Endometrium (tissue), 2 donors: ENCODE measurements at regions not wholly inside any gene's neighbourhood (a gene's known extent, or its start where the extent isn't known, plus 50 kb on each side); places are given as distances from the start of the nearest gene placed in this dataset.

ENCODE experiments used
- FAIRE-seq: peaks from 2 replicates; lab custom pipeline; 2012; peaks lifted over from hg19 to GRCh38; lab: Jason Lieb, UNC
- donor health status: control.
- donor health status: control.

DNA sequence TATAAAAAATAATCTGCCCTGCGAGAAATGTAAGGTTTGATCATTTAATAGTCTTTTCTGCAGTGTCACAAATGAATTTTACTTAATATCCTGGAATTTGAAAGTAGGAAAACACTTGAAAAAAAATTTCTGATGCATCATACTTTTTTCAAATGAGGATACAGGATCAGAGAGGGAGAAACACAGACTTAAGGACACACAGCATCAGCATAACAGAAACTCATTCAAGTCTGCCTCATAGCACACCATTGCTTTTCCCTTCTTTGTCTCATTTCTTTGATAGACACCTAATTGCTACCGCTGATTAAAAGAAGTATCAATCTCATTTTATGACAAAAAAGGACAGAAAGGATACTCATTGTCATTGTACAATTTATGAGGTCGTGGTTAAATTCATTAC is 319.0 kb downstream of the TMEM114 start:
- no peak for FAIRE-seq

GRCh38 chr16:8262299-8262698 is 328.0 kb downstream of the TMEM114 start:
- no peak for FAIRE-seq

DNA sequence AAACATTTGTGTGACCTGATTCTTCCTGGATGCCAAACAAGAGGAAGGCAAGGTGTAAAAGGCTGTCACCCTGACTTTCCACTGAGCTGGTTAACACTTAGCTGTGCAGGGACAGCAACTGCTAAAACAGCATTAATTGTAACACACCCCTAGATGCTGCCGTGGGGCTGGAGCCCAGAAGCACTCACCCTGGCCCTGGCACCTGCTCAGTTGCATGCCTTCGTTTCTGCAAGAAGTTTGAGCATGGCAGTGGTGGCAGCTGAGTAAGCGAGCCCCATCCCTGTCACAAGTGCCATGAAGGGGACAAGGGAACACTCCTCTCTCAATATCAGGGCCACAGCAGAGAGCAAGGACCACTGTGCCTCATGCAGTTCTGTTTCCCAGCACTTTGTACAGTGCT is 330.2 kb downstream of the TMEM114 start:
- no peak for FAIRE-seq

GRCh38 chr16:8258523-8258922 is 331.8 kb downstream of the TMEM114 start:
- no peak for FAIRE-seq

DNA sequence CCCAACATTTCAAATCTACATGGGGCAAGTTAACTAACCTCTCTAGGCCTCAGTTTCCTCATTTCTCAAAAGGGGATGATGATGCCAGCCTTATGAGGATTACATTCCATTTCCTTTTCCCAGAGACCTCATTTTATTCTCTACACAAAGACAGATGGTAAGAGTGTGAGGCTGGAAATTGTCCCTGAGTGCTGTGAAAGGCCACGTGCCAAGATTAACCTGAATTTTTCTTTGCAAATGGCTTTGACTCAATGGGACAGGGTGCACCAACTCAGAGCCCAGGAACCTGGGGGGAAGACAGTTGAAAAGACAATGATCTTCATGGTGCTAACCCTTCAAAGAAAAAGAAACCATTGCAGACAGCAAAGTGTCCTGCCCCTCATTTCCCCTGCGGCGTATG is 332.8 kb downstream of the TMEM114 start:
- no peak for FAIRE-seq

GRCh38 chr16:8254405-8254804 is 335.9 kb downstream of the TMEM114 start:
- FAIRE-seq, result no peak

GRCh38 chr16:8253718-8254117 is 336.6 kb downstream of the TMEM114 start:
- no peak for FAIRE-seq

DNA sequence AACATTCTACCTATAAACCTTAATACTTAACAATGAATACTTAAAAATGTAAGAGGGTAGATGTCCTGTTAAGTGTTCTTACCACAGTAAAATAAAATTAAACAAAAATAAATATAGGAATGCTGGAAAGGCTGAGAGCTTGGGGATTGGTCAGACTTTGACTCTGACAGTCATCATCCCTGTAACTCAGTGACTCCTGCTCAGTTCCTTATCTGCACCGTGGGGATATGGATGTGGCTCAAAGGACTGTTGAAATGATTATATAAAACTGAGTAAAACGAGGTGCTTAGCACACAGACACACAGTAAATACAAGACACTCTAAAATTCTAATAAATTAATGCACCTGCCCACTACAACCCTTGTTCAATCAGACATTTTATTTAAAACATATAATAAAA is 338.6 kb downstream of the TMEM114 start:
- FAIRE-seq, result no peak

DNA sequence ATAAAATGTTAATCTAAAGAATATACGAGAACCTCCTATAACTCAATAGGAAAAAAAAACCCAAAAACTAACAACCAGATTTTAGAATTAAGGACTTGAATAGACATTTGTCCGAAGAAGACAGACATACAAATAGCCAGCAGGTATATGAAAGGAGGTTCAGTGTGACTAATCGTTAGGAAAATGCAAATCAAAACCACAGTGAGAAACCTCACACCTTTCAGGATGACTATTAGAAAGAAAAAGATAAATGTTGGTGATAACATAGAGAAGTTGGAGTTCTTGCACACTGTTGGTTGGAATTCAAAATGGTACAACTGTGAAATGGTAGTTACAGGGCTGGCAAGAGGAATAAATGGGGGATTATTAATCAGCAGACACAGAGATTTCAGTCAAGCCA is 339.0 kb downstream of the TMEM114 start:
- no peak for FAIRE-seq

- FAIRE-seq, result no peak
Measured at GRCh38 chr16:8247993-8248392, 342.3 kb downstream of the TMEM114 start.

- FAIRE-seq, result no peak
Measured at GRCh38 chr16:8243981-8244380, 346.3 kb downstream of the TMEM114 start.

- no peak for FAIRE-seq
Measured at GRCh38 chr16:8241408-8241807, 348.9 kb downstream of the TMEM114 start.

DNA sequence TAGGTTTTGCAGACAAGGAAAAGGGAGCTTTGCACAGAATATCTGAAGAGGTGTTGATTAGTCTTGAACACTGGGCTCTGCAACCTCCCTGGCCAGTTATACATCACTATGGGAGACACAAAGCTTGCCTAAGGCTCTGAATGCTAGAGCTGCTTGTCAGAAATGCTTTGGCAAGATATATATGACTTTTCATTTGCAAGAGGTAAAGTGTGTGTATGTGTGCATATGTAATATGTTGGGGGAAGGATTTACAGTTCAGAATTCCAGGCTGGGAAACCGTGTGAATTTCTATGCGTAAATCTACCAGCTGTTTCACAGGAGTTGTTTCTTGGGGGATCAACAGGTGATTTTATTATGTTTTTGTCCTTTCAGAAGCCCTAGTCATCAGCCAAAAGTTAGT is 350.9 kb downstream of the TMEM114 start:
- FAIRE-seq, result no peak

GRCh38 chr16:8237452-8237851 is 352.9 kb downstream of the TMEM114 start:
- no peak for FAIRE-seq

GRCh38 chr16:8236816-8237215 is 353.5 kb downstream of the TMEM114 start:
- FAIRE-seq, result no peak

DNA sequence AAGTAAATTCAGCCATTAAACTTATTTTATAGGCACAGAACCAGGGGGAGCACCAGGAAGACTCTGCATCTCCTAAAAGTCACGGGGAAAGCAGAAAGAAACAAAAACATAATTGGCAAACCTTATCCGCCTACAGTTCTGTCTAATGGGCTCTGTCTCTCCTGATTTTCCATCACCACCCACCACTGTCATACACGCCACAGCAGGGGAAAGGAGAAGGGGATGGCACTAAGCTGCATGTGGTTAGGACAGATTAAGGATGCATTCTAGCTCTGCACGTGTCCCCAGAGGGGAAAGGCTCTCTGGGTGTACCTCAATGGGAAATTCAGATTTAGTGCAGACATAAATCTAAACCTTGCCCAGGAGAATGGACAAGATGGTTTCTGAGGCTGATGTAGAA is 359.8 kb downstream of the TMEM114 start:
- no peak for FAIRE-seq

GRCh38 chr16:8229011-8229520 is 361.2 kb downstream of the TMEM114 start:
- FAIRE-seq, result no peak

GRCh38 chr16:8217201-8217600 is 373.1 kb downstream of the TMEM114 start:
- no peak for FAIRE-seq

DNA sequence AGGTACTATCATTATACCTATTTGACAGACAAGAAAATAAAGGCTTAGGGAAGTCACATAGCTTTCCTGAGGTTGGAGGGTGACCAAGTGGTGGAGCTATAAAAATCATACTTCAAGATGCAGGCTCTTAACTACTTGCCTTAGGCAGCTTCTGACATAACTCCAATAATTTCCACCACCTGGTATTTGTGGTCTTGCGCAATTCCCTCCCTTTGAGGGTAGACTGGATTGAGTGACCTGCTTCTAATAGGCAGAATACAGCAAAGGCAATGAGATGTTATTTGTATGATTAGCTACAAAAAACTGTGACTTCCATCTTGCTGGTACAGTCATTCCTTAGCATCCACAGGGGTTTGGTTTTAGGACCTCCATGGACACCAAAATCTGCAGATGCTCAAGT is 385.5 kb downstream of the TMEM114 start:
- no peak for FAIRE-seq

GRCh38 chr16:8204096-8204495 is 386.2 kb downstream of the TMEM114 start:
- no peak for FAIRE-seq

GRCh38 chr16:8203101-8203500 is 387.2 kb downstream of the TMEM114 start:
- no peak for FAIRE-seq

GRCh38 chr16:8200839-8201238 is 389.5 kb downstream of the TMEM114 start:
- no peak for FAIRE-seq

- no peak for FAIRE-seq
Measured at GRCh38 chr16:8199390-8199789, 390.9 kb downstream of the TMEM114 start.

- FAIRE-seq, result no peak
Measured at GRCh38 chr16:8194794-8195193, 395.5 kb downstream of the TMEM114 start.

DNA sequence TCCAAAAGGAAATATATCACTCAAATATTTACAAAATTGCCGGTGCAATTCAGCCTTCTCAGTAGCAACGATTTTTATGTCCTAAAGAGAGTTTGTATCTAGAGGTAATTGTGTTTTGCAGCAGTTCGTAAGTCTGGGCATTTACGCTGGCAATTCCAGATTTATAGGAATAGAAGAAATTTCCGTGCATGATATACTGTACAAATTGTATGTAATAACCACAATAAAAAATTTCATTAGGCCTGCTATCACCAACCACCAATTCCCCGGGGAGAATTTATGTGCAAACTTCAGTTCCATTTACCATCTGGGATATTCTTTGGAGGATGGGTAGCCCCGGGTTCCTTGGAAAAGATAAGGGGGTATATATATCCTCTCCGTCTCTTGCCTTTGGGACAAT is 401.5 kb downstream of the TMEM114 start:
- FAIRE-seq, result no peak
